ENCODE measurements at regions not wholly inside any gene's neighbourhood (a gene's known extent, or its start where the extent isn't known, plus 50 kb on each side); places are given as distances from the start of the nearest gene placed in this dataset.

GRCh38 chr20:12156252-12156651 lies 238.6 kb downstream of the BTBD3 start:
- no peak for TF ChIP-seq POLR2A (IDR thresholded peaks at IDR 0.05)
- TF ChIP-seq, protein P1, sequence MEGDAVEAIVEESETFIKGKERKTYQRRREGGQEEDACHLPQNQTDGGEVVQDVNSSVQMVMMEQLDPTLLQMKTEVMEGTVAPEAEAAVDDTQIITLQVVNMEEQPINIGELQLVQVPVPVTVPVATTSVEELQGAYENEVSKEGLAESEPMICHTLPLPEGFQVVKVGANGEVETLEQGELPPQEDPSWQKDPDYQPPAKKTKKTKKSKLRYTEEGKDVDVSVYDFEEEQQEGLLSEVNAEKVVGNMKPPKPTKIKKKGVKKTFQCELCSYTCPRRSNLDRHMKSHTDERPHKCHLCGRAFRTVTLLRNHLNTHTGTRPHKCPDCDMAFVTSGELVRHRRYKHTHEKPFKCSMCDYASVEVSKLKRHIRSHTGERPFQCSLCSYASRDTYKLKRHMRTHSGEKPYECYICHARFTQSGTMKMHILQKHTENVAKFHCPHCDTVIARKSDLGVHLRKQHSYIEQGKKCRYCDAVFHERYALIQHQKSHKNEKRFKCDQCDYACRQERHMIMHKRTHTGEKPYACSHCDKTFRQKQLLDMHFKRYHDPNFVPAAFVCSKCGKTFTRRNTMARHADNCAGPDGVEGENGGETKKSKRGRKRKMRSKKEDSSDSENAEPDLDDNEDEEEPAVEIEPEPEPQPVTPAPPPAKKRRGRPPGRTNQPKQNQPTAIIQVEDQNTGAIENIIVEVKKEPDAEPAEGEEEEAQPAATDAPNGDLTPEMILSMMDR (IDR thresholded peaks at IDR 0.05) = no peak

Data from lower leg skin (tissue), 3 donors.